Jurkat, Clone E6-1 (cell line): ENCODE measurements at regions not wholly inside any gene's neighbourhood (a gene's known extent, or its start where the extent isn't known, plus 50 kb on each side); places are given as distances from the start of the nearest gene placed in this dataset.

Experiments
- DNase-seq: peaks from one replicate; pipeline ENCODE4 v3.0.0-alpha.2; 2011; ENCODE audit warnings: low read depth, low spot score
- H3K4me3 ChIP-seq: 2 replicates; pipeline ENCODE4 v1.5.1; 2011; ENCODE audit warnings: mild to moderate bottlenecking, low read length, control low read depth, moderate library complexity

- DNase-seq, result no peak
- no peak overlapping the region for H3K4me3 ChIP-seq
Observed at GRCh38 chr17:69959283-69959682, 115.7 kb upstream of the KCNJ16 start.

DNA sequence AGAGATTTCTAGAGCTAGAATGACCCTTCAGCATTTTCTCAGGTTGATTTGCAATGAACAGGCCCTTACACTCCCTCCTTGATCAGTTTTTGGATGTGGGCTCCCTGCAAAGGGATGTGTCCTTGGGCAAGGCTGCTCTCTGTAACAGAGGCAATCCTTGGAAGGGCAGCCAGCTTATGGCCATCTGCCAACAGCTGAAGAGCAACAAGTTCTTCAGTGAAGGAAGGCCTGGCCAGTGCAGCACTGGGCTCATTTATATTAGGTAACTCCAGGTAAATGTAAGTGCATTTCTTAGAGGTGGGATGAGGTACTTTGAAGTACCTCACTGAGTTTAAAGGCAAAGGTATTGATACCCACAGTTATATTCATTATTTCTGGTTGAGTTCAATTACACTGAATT is 114.3 kb upstream of the KCNJ16 start:
- DNase-seq, result no peak
- H3K4me3 ChIP-seq, result no peak overlapping the region

- DNase-seq, result no peak
- H3K4me3 ChIP-seq, result no peak overlapping the region
Observed at GRCh38 chr17:69961501-69962145, 113.4 kb upstream of the KCNJ16 start.

DNA sequence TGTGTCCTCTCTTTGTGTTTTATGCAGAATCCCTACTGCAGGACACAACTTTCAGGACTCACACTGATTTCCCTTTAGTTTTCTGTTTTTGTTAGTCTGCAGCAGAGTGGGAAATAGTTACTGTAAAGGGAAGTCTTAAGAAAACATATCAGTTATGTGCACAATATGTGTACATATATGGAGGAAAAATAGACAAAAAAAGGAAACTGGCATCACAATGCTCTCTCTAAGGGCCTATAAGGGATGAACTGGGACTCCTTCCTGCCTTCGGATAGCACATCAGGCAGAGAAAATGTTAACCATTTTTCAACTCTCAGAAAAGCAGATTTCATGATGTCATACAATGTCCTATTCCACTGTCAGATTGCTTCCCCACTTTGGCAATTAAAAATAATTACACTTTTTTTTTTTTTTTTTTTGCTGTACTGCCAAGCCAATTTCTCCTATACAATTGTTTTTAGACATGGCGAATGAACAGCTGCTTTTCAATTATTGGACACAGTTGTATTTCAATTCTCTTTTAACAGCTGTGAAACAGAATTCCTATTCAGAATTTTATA is 112.5 kb upstream of the KCNJ16 start:
- H3K4me3 ChIP-seq, result no peak overlapping the region
- no peak for DNase-seq

DNA sequence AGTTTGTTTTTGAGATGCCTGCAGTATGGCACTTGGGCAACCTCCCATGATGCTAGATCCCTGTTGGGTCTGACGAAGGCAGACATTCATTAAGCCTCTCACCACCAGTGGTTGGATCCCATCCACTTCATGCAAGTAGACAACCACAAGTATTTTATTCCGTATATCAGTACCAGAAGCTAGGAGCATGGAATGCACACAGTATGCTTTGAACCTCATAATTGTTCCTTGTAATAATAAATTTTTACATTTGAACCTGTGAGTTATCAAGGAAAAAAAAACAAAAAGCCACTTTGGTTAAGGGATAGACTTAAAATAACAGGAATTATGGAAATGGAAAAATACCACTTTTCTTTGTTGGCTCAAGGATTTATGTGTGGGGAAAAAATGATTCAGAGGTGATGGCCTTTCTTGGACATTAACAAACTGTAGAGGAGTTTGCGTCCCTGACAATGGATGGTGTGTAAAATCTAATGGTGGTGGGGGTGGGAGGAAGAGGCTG is 107.1 kb upstream of the KCNJ16 start:
- DNase-seq, result no peak
- no peak overlapping the region for H3K4me3 ChIP-seq

GRCh38 chr17:69969897-69970296 is 105.1 kb upstream of the KCNJ16 start:
- H3K4me3 ChIP-seq, result no peak overlapping the region
- no peak for DNase-seq

- no peak overlapping the region for H3K4me3 ChIP-seq
- no peak for DNase-seq
Observed at GRCh38 chr17:69972251-69972650, 102.8 kb upstream of the KCNJ16 start.

DNA sequence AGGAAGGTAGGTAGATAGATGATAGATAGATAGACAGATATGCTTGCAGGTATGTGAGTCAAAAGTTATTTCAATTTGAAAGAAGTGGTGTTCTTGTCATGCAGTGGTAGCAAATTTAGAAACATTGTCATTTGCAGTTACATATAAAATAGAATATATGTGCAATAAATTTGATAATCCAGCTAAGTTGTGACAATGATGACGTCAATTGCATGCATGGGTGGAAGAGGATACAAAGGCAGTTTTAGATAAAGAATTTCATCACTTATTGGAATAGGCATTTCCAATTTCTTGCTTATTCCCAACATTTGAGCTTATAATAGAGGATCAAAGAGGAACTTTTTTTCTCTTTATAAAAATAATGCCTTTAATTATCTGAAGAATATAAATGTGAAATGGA is 99.2 kb upstream of the KCNJ16 start:
- DNase-seq, result no peak
- no peak overlapping the region for H3K4me3 ChIP-seq

- no peak for DNase-seq
- H3K4me3 ChIP-seq, result no peak overlapping the region
Observed at GRCh38 chr17:69978056-69978646, 96.9 kb upstream of the KCNJ16 start.

DNA sequence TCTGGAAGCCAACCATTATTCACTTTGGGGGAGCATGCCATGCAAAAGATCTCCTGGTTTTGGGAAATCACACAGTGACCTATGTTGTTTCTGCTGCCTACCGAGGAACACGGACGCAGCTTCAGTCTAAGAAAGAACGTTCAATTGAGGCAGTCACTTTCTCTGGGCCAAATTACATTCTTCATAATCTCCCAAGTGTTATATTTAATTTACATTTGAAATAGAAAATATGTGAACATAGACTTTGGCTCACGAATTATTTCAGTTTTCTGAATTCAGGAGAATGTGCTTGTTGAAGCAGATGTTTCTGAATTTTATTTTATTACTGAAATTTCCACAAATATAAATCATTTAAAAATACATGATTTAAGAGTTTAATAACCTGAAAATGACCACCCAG is 93.6 kb upstream of the KCNJ16 start:
- no peak for DNase-seq
- H3K4me3 ChIP-seq, result no peak overlapping the region

GRCh38 chr17:69995476-69995875 is 79.5 kb upstream of the KCNJ16 start:
- no peak overlapping the region for H3K4me3 ChIP-seq
- no peak for DNase-seq

DNA sequence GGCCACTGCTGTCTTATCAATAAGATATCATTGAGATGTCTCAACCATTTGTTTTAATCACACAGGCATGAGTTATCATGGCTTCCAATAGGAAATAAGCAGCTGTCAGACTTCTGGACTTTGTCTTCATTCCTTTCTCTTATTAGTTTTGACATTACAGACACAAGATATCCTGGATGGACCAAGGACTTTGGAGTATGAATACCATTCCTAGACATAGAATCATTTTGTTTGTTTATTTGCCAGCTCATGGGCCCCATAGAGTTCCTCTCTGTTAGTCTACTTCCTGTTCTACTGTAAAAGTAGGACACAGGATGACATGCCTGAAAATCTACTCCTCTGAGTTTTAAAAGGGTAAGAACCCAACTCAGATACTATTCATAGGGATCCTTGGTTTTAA is 77.7 kb upstream of the KCNJ16 start:
- no peak for DNase-seq
- no peak overlapping the region for H3K4me3 ChIP-seq

GRCh38 chr17:69999253-69999652 is 75.8 kb upstream of the KCNJ16 start:
- no peak for DNase-seq
- no peak overlapping the region for H3K4me3 ChIP-seq

DNA sequence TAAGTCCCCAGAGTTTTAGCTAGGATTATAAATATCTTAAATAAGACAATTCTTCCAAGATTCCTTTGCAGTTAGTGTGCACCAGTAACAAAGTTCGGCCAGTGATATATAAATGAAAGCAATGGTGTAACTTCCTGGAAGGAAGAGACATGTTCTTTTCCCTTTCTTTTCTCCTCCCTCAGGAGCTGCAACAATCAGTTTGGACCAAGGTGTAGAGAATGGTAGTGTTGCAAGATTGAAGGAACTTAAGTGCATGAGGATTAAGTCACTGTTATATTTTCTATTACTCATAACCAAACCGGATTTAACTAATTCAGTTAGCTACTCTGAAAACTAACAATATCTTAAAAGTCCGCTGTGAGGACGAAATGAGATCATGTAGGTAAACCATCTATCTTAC is 68.9 kb upstream of the KCNJ16 start:
- H3K4me3 ChIP-seq, result no peak overlapping the region
- DNase-seq, result no peak

GRCh38 chr17:70011750-70012149 is 63.3 kb upstream of the KCNJ16 start:
- H3K4me3 ChIP-seq, result no peak overlapping the region
- no peak for DNase-seq

GRCh38 chr17:70013911-70014310 is 61.1 kb upstream of the KCNJ16 start:
- H3K4me3 ChIP-seq, result no peak overlapping the region
- DNase-seq, result no peak

DNA sequence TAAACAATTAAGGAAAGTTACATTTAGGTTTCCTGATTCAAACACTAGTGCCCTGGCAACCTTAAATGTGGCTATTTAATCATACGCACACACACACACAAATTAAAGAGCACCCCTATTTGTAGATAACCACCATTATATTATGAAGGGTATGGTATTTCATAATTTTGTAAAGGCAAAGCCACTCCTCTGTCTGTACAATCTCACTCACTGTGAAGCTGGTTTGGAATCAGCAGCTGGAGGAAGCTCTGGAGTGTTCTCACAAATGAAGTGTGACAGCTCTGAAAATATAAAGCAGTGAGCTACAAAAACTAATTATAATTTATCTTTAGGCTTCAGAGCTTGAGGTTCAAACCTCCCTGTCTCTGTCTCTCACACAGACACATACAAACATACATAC is 57.9 kb upstream of the KCNJ16 start:
- no peak for DNase-seq
- no peak overlapping the region for H3K4me3 ChIP-seq

DNA sequence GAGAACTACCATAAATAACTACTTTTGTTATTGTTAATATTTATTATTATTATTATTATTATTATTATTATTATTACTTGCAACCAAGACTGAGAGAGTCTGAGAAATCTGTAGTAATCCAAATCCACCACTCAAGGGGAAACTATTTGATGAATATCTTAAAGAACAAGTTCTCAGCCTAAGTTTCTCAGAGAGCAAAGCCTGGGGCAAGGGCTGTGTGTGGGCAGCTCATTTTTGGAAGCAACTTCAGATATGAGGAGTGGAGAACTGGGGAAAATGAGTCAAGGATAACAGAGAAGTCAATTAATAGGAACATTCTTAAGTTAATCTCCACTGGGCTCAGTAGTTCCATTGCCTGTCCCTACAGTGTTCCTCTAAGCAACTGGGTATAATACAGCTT is 57.1 kb upstream of the KCNJ16 start:
- no peak overlapping the region for H3K4me3 ChIP-seq
- no peak for DNase-seq

DNA sequence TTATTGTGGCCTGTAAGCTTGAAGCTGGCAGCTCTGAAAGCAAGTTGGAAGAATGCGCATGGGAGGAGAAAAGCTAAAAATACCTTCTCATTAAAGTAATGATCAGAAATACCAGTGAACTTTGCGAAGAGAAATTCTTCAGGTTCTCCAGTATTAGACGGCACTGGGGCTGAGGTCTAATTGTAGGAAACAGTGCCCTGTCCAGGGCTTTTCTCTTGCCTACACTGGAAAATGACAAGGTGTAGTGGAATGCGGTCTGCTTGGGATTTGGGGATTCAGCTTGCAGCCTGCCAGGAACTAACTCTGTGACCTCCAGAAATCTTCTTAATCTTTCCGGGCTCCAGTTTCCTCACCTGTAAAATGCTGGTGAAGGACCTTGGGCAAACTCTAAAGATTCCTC is 53.3 kb upstream of the KCNJ16 start:
- no peak for DNase-seq
- no peak overlapping the region for H3K4me3 ChIP-seq

DNA sequence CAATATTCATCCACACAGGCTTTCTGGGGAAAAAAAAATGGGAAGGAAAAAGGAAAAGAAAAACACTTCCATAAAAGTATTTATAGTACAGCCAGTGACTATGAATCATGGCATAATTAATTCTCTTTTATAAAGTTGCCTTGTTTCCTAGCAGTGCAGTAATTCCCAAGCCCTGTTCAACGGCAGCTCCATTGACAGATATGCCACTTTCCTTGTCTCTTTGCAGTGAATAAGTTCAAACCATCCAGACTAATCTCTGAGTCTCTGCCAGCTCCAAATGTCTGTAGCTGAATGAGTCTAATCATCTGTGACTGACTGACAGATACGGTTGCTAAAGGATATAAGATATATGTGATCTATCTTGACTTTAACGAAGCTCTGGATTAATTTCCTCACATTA is 52.9 kb upstream of the KCNJ16 start:
- DNase-seq, result no peak
- no peak overlapping the region for H3K4me3 ChIP-seq

GRCh38 chr17:70024253-70024652 is 50.8 kb upstream of the KCNJ16 start:
- H3K4me3 ChIP-seq, result no peak overlapping the region
- DNase-seq, result no peak
